Retina (tissue), 1 donor: ENCODE measurements at regions not wholly inside any gene's neighbourhood (a gene's known extent, or its start where the extent isn't known, plus 50 kb on each side); places are given as distances from the start of the nearest gene placed in this dataset.
"Not testable (repeated sequence)": the region's sequence is repeated elsewhere in the genome, so short reads cannot be mapped to it uniquely, and the experiment has no call there.

Experiments
- DNase-seq: peaks from one replicate; pipeline ENCODE4 v3.0.0-alpha.2; 2016

- no peak for DNase-seq
Measured at GRCh38 chr4:126899331-126899801, 733.4 kb upstream of the INTU start.

- DNase-seq = no peak
Measured at GRCh38 chr4:126906466-126906865, 726.3 kb upstream of the INTU start.

GRCh38 chr4:126907389-126907788 lies 725.4 kb upstream of the INTU start:
- no peak for DNase-seq

- DNase-seq = no peak
Measured at GRCh38 chr4:126916049-126916625, 716.6 kb upstream of the INTU start.

- DNase-seq = no peak
Measured at GRCh38 chr4:126916626-126917140, 716.1 kb upstream of the INTU start.

- DNase-seq = not testable (repeated sequence)
Measured at GRCh38 chr4:126922328-126922938, 710.3 kb upstream of the INTU start.

- DNase-seq = no peak
Measured at GRCh38 chr4:126924237-126924636, 708.5 kb upstream of the INTU start.

- DNase-seq = not testable (repeated sequence)
Measured at GRCh38 chr4:126930059-126930458, 702.7 kb upstream of the INTU start.

GRCh38 chr4:126935801-126936200 lies 697.0 kb upstream of the INTU start:
- no peak for DNase-seq

- no peak for DNase-seq
Measured at GRCh38 chr4:126937342-126937741, 695.4 kb upstream of the INTU start.

- DNase-seq = no peak
Measured at GRCh38 chr4:126937846-126938422, 694.8 kb upstream of the INTU start.

- no peak for DNase-seq
Measured at GRCh38 chr4:126939401-126939800, 693.4 kb upstream of the INTU start.

GRCh38 chr4:126947536-126947935 lies 685.2 kb upstream of the INTU start:
- no peak for DNase-seq

GRCh38 chr4:126954537-126955291 lies 678.0 kb upstream of the INTU start:
- DNase-seq = no peak

GRCh38 chr4:126955292-126956183 lies 677.2 kb upstream of the INTU start:
- no peak for DNase-seq

GRCh38 chr4:126956184-126956897 lies 676.4 kb upstream of the INTU start:
- no peak for DNase-seq

- no peak for DNase-seq
Measured at GRCh38 chr4:126957556-126957955, 675.2 kb upstream of the INTU start.

- DNase-seq = no peak
Measured at GRCh38 chr4:126957987-126958386, 674.8 kb upstream of the INTU start.

- no peak for DNase-seq
Measured at GRCh38 chr4:126958482-126958881, 674.3 kb upstream of the INTU start.

GRCh38 chr4:126959056-126959745 lies 673.6 kb upstream of the INTU start:
- no peak for DNase-seq

GRCh38 chr4:126960760-126961159 lies 672.0 kb upstream of the INTU start:
- no peak for DNase-seq
